SK-N-MC (cell line): ENCODE measurements at regions not wholly inside any gene's neighbourhood (a gene's known extent, or its start where the extent isn't known, plus 50 kb on each side); places are given as distances from the start of the nearest gene placed in this dataset.
"Not testable (repeated sequence)": the region's sequence is repeated elsewhere in the genome, so short reads cannot be mapped to it uniquely, and the experiment has no call there.

ENCODE experiments used
- DNase-seq: peaks from one replicate; pipeline ENCODE4 v3.0.0-alpha.2; 2011; ENCODE audit warnings: low read depth, low spot score
- H3K27ac ChIP-seq: fragments of 200-600 bp; sonication (generic); 2 replicates; pipeline ENCODE4 v1.5.1; 2016; ENCODE audit warnings: mixed run types
- H3K36me3 ChIP-seq: fragments of 200-600 bp; sonication (generic); 2 replicates; pipeline ENCODE4 v1.6.1; 2017; ENCODE audit warnings: antibody characterized with exemption, low read length, mixed read lengths; ENCODE audit not compliant: insufficient read depth
- H3K4me3 ChIP-seq: fragments of 200-600 bp; sonication (generic); 2 replicates; pipeline ENCODE4 v1.5.1; 2016
- H3K9ac ChIP-seq: fragments of 200-600 bp; sonication (generic); 2 replicates; pipeline ENCODE4 v1.8.0; 2017; ENCODE audit warnings: mixed run types, mixed read lengths; ENCODE audit not compliant: insufficient read length
- H3K9me3 ChIP-seq: fragments of 200-600 bp; sonication (generic); 2 replicates; pipeline ENCODE4 v1.6.1; 2017; ENCODE audit warnings: low read depth, mild to moderate bottlenecking, antibody characterized with exemption, low read length, moderate library complexity, mixed read lengths
- EZH2 ChIP-seq: fragments of 200-600 bp; sonication (generic); IDR thresholded peaks from one replicate; pipeline ENCODE4 v1.6.1; 2017; ENCODE audit warnings: antibody characterized with exemption
- FOXP2 ChIP-seq: optimal IDR thresholded peaks from 2 replicates; pipeline ENCODE3; 2011; ENCODE audit warnings: mild to moderate bottlenecking, moderate library complexity; ENCODE audit not compliant: insufficient read depth; ENCODE audit errors: extremely low read length, control extremely low read depth
- POLR2AphosphoS5 ChIP-seq: IDR thresholded peaks from 2 replicates; pipeline ENCODE4 v1.6.1; 2012; ENCODE audit warnings: mild to moderate bottlenecking, low read depth, low read length, borderline replicate concordance

- no peak overlapping the region for H3K27ac ChIP-seq
- no peak overlapping the region for H3K4me3 ChIP-seq
- TF ChIP-seq POLR2AphosphoS5 (no peak), FOXP2 (no peak), EZH2 (no peak)
- no peak overlapping the region for H3K9ac ChIP-seq
- no peak for DNase-seq
- H3K9me3 ChIP-seq = no peaks in the 10 kb centered on the region
- H3K36me3 ChIP-seq = no peaks in the 10 kb centered on the region
Measured at GRCh38 chr9:82135106-82135505, 146.5 kb downstream of the SPATA31D1 start.

GRCh38 chr9:82138081-82138480 is 149.5 kb downstream of the SPATA31D1 start:
- not testable (repeated sequence) for H3K9me3 ChIP-seq, H3K9ac ChIP-seq, H3K27ac ChIP-seq, H3K36me3 ChIP-seq, H3K4me3 ChIP-seq, DNase-seq

- Histone ChIP-seq H3K9ac (no peak overlapping the region), H3K4me3 (no peak overlapping the region), H3K27ac (no peak overlapping the region), H3K36me3 (no peaks in the 10 kb centered on the region), H3K9me3 (no peaks in the 10 kb centered on the region)
- TF ChIP-seq EZH2 = no peak
- TF ChIP-seq FOXP2 = no peak
- no peak for TF ChIP-seq POLR2AphosphoS5
- no peak for DNase-seq
Measured at GRCh38 chr9:82140471-82140870, 151.9 kb downstream of the SPATA31D1 start.

GRCh38 chr9:82144803-82145202 is 156.2 kb downstream of the SPATA31D1 start:
- DNase-seq = no peak
- Histone ChIP-seq H3K36me3 (no peaks in the 10 kb centered on the region), H3K9me3 (no peaks in the 10 kb centered on the region), H3K27ac (no peak overlapping the region), H3K4me3 (no peak overlapping the region), H3K9ac (no peak overlapping the region)
- TF ChIP-seq EZH2 (no peak), FOXP2 (no peak), POLR2AphosphoS5 (no peak)

- Histone ChIP-seq H3K9ac (no peak overlapping the region), H3K27ac (no peak overlapping the region), H3K4me3 (no peak overlapping the region), H3K36me3 (no peaks in the 10 kb centered on the region), H3K9me3 (no peaks in the 10 kb centered on the region)
- TF ChIP-seq EZH2 (no peak), FOXP2 (no peak), POLR2AphosphoS5 (no peak)
- no peak for DNase-seq
Measured at GRCh38 chr9:82146677-82147076, 158.1 kb downstream of the SPATA31D1 start.

- Histone ChIP-seq H3K27ac (no peak overlapping the region), H3K9me3 (no peaks in the 10 kb centered on the region), H3K36me3 (no peaks in the 10 kb centered on the region), H3K9ac (no peak overlapping the region), H3K4me3 (no peak overlapping the region)
- no peak for DNase-seq
- TF ChIP-seq FOXP2 = no peak
- TF ChIP-seq EZH2 = no peak
- TF ChIP-seq POLR2AphosphoS5 = no peak
Measured at GRCh38 chr9:82147798-82148425, 159.3 kb downstream of the SPATA31D1 start.

GRCh38 chr9:82148426-82148810 is 159.8 kb downstream of the SPATA31D1 start:
- TF ChIP-seq POLR2AphosphoS5 (no peak), FOXP2 (no peak), EZH2 (no peak)
- Histone ChIP-seq H3K4me3 (no peak overlapping the region), H3K9ac (no peak overlapping the region), H3K9me3 (no peaks in the 10 kb centered on the region), H3K27ac (no peak overlapping the region), H3K36me3 (no peaks in the 10 kb centered on the region)
- DNase-seq = no peak

- Histone ChIP-seq H3K9me3 (no peaks in the 10 kb centered on the region), H3K27ac (no peak overlapping the region), H3K9ac (no peak overlapping the region), H3K36me3 (no peaks in the 10 kb centered on the region), H3K4me3 (no peak overlapping the region)
- no peak for TF ChIP-seq FOXP2
- no peak for TF ChIP-seq POLR2AphosphoS5
- TF ChIP-seq EZH2 = no peak
- no peak for DNase-seq
Measured at GRCh38 chr9:82148901-82149461, 160.4 kb downstream of the SPATA31D1 start.

GRCh38 chr9:82149501-82149946 is 161.0 kb downstream of the SPATA31D1 start:
- H3K9me3 ChIP-seq = no peaks in the 10 kb centered on the region
- H3K27ac ChIP-seq = no peak overlapping the region
- H3K9ac ChIP-seq = no peak overlapping the region
- DNase-seq = no peak
- H3K4me3 ChIP-seq = no peak overlapping the region
- TF ChIP-seq EZH2 = no peak
- TF ChIP-seq FOXP2 = no peak
- no peak for TF ChIP-seq POLR2AphosphoS5
- H3K36me3 ChIP-seq = no peaks in the 10 kb centered on the region
